HCT116 (cell line): ENCODE measurements at regions not wholly inside any gene's neighbourhood (a gene's known extent, or its start where the extent isn't known, plus 50 kb on each side); places are given as distances from the start of the nearest gene placed in this dataset.
A peak's percentile ranks its signal among the peaks of the same experiment; 100 is the strongest.

Source experiments
- ATAC-seq: fragments of 200-7000 bp; cut with Tn5 transposase; 2 replicates; pipeline ENCODE4 v1.9.1; 2020; ENCODE audit warnings: mild to moderate bottlenecking, moderate library complexity
- BruUV-seq: library from RNA; stranded (reverse); fragments of 400-500 nt; replicated peaks from 2 replicates; lab custom pipeline; 2021; lab: Mats Ljungman, UMichigan
- CTCF ChIA-PET: fragments of 300-600 bp; sonication (Branson Sonifier 250); formaldehyde crosslinking; loops from one replicate; lab custom pipeline; 2021; ENCODE audit warnings: antibody characterized with exemption; lab: Charles Lee
- POLR2A ChIA-PET: fragments of 300-600, 350-600 bp; sonication (Branson Sonifier 250); formaldehyde crosslinking; loops from one replicate; lab custom pipeline; 2021; ENCODE audit warnings: antibody characterized with exemption; lab: Charles Lee
- RAD21 ChIA-PET, 2 experiments: fragments of 300-600 bp; sonication (Branson Sonifier 250); formaldehyde crosslinking; loops; one replicate each; lab custom pipeline; 2023; ENCODE audit warnings: low total read pairs in 2 of 2; ENCODE audit not compliant: uncharacterized antibody in 2 of 2, unreplicated experiment in 2 of 2, low non-redundant PET in 1 of 2; lab: Charles Lee
- DNase-seq: peaks from one replicate; pipeline ENCODE4 v3.0.0-alpha.2; 2010; ENCODE audit warnings: low read depth, low spot score
- H2AFZ ChIP-seq: fragments of 200-600 bp; shearing (Covaris generic), sonication (generic); 2 replicates; pipeline ENCODE4 v1.6.1; 2017; ENCODE audit warnings: low read depth, mixed run types, mixed read lengths, antibody characterized with exemption, low read length; ENCODE audit not compliant: poor library complexity, severe bottlenecking
- H3K27ac ChIP-seq: 2 replicates; pipeline ENCODE4 v1.5.1; 2012; ENCODE audit warnings: low read depth, low read length
- H3K27me3 ChIP-seq: fragments of 200-600 bp; sonication (generic); 2 replicates; pipeline ENCODE4 v1.6.1; 2016; ENCODE audit warnings: mixed run types, low read length, mixed read lengths; ENCODE audit not compliant: insufficient read depth
- H3K36me3 ChIP-seq, 2 experiments: fragments of 200-500 bp in 1 of 2; fragments of 200-600 bp in 1 of 2; sonication (Bioruptor generic) in 1 of 2; sonication (generic) in 1 of 2; 2 replicates each; pipeline versions ENCODE4 v1.5.1 to v1.6.1; 2014 to 2016; ENCODE audit warnings: low read length in 2 of 2, inconsistent platforms in 1 of 2, mixed read lengths in 1 of 2, mixed run types in 1 of 2; ENCODE audit not compliant: insufficient read depth in 2 of 2, control insufficient read depth in 1 of 2
- H3K4me1 ChIP-seq, 2 experiments: fragments of 200-600 bp in 1 of 2; sonication (generic) in 1 of 2; 2 replicates each; pipeline versions ENCODE4 v1.5.1 to v1.6.1; 2012 to 2017; ENCODE audit warnings: low read length in 2 of 2, inconsistent platforms in 1 of 2, mild to moderate bottlenecking in 1 of 2, mixed read lengths in 1 of 2, mixed run types in 1 of 2, moderate library complexity in 1 of 2; ENCODE audit not compliant: insufficient read depth in 2 of 2, control insufficient read depth in 1 of 2
- H3K4me2 ChIP-seq: fragments of 200-600 bp; sonication (generic); 2 replicates; pipeline ENCODE4 v1.6.1; 2017; ENCODE audit warnings: mixed run types, low read length, mixed read lengths
- H3K4me3 ChIP-seq, 2 experiments: fragments of 200-600 bp in 1 of 2; sonication (generic) in 1 of 2; replicated peaks in 1 of 2; 2 replicates each; pipeline ENCODE4 v1.5.1; 2011 to 2016; ENCODE audit warnings: low read length in 2 of 2, control low read depth in 1 of 2, low read depth in 1 of 2, mild to moderate bottlenecking in 1 of 2, mixed read lengths in 1 of 2, mixed run types in 1 of 2
- H3K79me2 ChIP-seq: fragments of 200-600 bp; sonication (generic); 2 replicates; pipeline ENCODE4 v1.6.1; 2017; ENCODE audit warnings: mild to moderate bottlenecking, mixed run types, low read length, moderate library complexity, mixed read lengths; ENCODE audit not compliant: insufficient read depth
- H3K9ac ChIP-seq: fragments of 200-600 bp; sonication (generic); 2 replicates; pipeline ENCODE4 v1.6.1; 2016; ENCODE audit warnings: low read length, mixed read lengths
- H3K9me2 ChIP-seq: fragments of 200-600 bp; sonication (generic), shearing (Covaris generic); 2 replicates; pipeline ENCODE4 v1.6.1; 2017; ENCODE audit warnings: mixed run types, mild to moderate bottlenecking, moderate library complexity; ENCODE audit not compliant: insufficient read depth
- H3K9me3 ChIP-seq, 2 experiments: fragments of 200-500 bp in 1 of 2; fragments of 200-600 bp in 1 of 2; sonication (Bioruptor generic) in 1 of 2; sonication (generic) in 1 of 2; 2 replicates each; pipeline ENCODE4 v1.6.1; 2014 to 2017; ENCODE audit warnings: low read length in 2 of 2, mixed read lengths in 2 of 2, inconsistent platforms in 1 of 2, low read depth in 1 of 2, mild to moderate bottlenecking in 1 of 2, mixed run types in 1 of 2, moderate library complexity in 1 of 2; ENCODE audit not compliant: control insufficient read depth in 1 of 2, insufficient read depth in 1 of 2
- H4K20me1 ChIP-seq: fragments of 200-600 bp; sonication (generic), shearing (Covaris generic); 2 replicates; pipeline ENCODE4 v1.6.1; 2017; ENCODE audit warnings: mixed run types, mild to moderate bottlenecking, moderate library complexity; ENCODE audit not compliant: insufficient read depth
- ATF3 ChIP-seq: IDR thresholded peaks from 2 replicates; pipeline ENCODE4 v1.6.1; 2012
- CEBPB ChIP-seq: IDR thresholded peaks from 2 replicates; pipeline ENCODE4 v1.6.1; 2012; ENCODE audit warnings: low read depth
- CTCF ChIP-seq, 3 experiments: fragments of 200-600 bp in 1 of 3; sonication (generic) in 1 of 3; IDR thresholded peaks in 2 of 3; conservative IDR thresholded peaks in 1 of 3; 2 replicates each; pipeline ENCODE4 v1.5.1; 2012 to 2017; ENCODE audit warnings: low read depth in 2 of 3, low read length in 2 of 3, antibody characterized with exemption in 1 of 3, borderline replicate concordance in 1 of 3, control low read depth in 1 of 3, mild to moderate bottlenecking in 1 of 3, mixed read lengths in 1 of 3, mixed run types in 1 of 3, moderate library complexity in 1 of 3; ENCODE audit not compliant: insufficient read depth in 1 of 3
- ELF1 ChIP-seq: IDR thresholded peaks from 2 replicates; pipeline ENCODE4 v1.6.1; 2012; ENCODE audit warnings: low read depth, borderline replicate concordance
- FOSL1 ChIP-seq: IDR thresholded peaks from 2 replicates; pipeline ENCODE4 v1.6.1; 2012; ENCODE audit warnings: low read depth
- JUND ChIP-seq: IDR thresholded peaks from 2 replicates; pipeline ENCODE4 v1.6.1; 2012
- SRF ChIP-seq: IDR thresholded peaks from 2 replicates; pipeline ENCODE4 v1.6.1; 2012; ENCODE audit warnings: low read depth
- TCF7L2 ChIP-seq: IDR thresholded peaks from 2 replicates; pipeline ENCODE4 v1.7.0; 2011; ENCODE audit warnings: borderline replicate concordance, inconsistent platforms; ENCODE audit not compliant: insufficient read depth, insufficient read length; ENCODE audit errors: extremely low read depth
- intact Hi-C: fragments of 100-400 bp; cut with micrococcal nuclease; formaldehyde crosslinking; loops from 2 replicates; pipeline ENCODE4 v1.10.0; 2022

- Histone ChIP-seq H3K4me1 (0 out of 4 replicates have a peak, but pooled peaks cover 0 to 3% of the 10 kb centered on the region in 2 experiments), H3K4me2 (no peak overlapping the region), H3K36me3 (no peaks in the 10 kb centered on the region), H3K4me3 (no peak overlapping the region), H3K79me2 (no peaks in the 10 kb centered on the region), H3K9me2 (no peaks in the 10 kb centered on the region), H2AFZ (no peak overlapping the region), H3K27me3 (no peaks in the 10 kb centered on the region), H4K20me1 (no peaks in the 10 kb centered on the region), H3K9ac (no peak overlapping the region), H3K9me3 (no peaks in the 10 kb centered on the region), H3K27ac (no peak overlapping the region)
- DNase-seq = no peak
- CTCF ChIA-PET = interaction anchor here (0.6 kb wide), 1 partner anchor 48 kb away, joined by 3 read pairs; no protein-coding TSS in a partner anchor
- no peak for TF ChIP-seq JUND
- TF ChIP-seq CEBPB = no peak
- TF ChIP-seq ATF3 = no peak
- TF ChIP-seq FOSL1 = no peak
- no peak for TF ChIP-seq TCF7L2
- TF ChIP-seq CTCF (IDR thresholded peaks at IDR 0.05 in 2 of 3, conservative IDR thresholded peaks at IDR 0.05 in 1 of 3; ENCODE audit: borderline replicate concordance in 1 of 3, insufficient read depth in 1 of 3, low read depth in 2 of 3, low read length in 2 of 3) = no peak
- TF ChIP-seq ELF1 = no peak
- TF ChIP-seq SRF = no peak
- intact Hi-C loops = no loop called here
- POLR2A ChIA-PET = no interaction called here
- RAD21 ChIA-PET = no interaction called here
- BruUV-seq = no TSS peak
- peak; percentile 46; the same call in 1 of the 2 replicates for ATAC-seq
These were observed 54.8 kb upstream of the TUBA3E start for GRCh38 chr2:130252880-130253645.
